Naive thymus-derived CD4-positive, alpha-beta T cell (primary cell): ENCODE measurements at regions not wholly inside any gene's neighbourhood (a gene's known extent, or its start where the extent isn't known, plus 50 kb on each side); places are given as distances from the start of the nearest gene placed in this dataset.

Experiments
- ATAC-seq: fragments of 150-1000 bp; cut with Tn5 transposase; 2 replicates; pipeline ENCODE4 v1.10.0; 2021; ENCODE audit warnings: mild to moderate bottlenecking, moderate library complexity
- CTCF ChIA-PET: fragments of 350-600 bp; sonication (Branson Sonifier 250); formaldehyde crosslinking; loops from one replicate; lab custom pipeline; 2021; ENCODE audit warnings: antibody characterized with exemption; lab: Charles Lee
- POLR2A ChIA-PET: fragments of 350-600 bp; sonication (Branson Sonifier 250); formaldehyde crosslinking; loops from one replicate; lab custom pipeline; 2021; ENCODE audit warnings: antibody characterized with exemption, inconsistent platforms; lab: Charles Lee
- DNase-seq, 9 donors: peaks; one replicate each; pipeline versions ENCODE4 v3.0.0 to v3.0.0-alpha.2; 2020 to 2022; ENCODE audit warnings: mixed read lengths in 1 of 9
- H3K27ac ChIP-seq: one replicate; pipeline ENCODE4 v1.7.0; 2013; ENCODE audit warnings: mild to moderate bottlenecking, low read depth, low read length, moderate library complexity
- H3K27me3 ChIP-seq, 2 donors: one replicate each; pipeline ENCODE4 v1.7.0; 2013; ENCODE audit warnings: low read length in 2 of 2, mild to moderate bottlenecking in 2 of 2, moderate library complexity in 2 of 2; ENCODE audit not compliant: control insufficient read depth in 2 of 2, insufficient read depth in 2 of 2
- H3K36me3 ChIP-seq, 3 experiments: 1 replicate in 2 of 3; 2 replicates in 1 of 3; pipeline ENCODE4 v1.7.0; 2013; ENCODE audit warnings: low read length in 3 of 3, mild to moderate bottlenecking in 3 of 3, moderate library complexity in 1 of 3; ENCODE audit not compliant: insufficient read depth in 3 of 3, control insufficient read depth in 2 of 3
- H3K4me1 ChIP-seq, 2 donors: one replicate each; pipeline ENCODE4 v1.7.0; 2013; ENCODE audit warnings: low read length in 2 of 2, mild to moderate bottlenecking in 2 of 2, moderate library complexity in 1 of 2; ENCODE audit not compliant: control insufficient read depth in 2 of 2, insufficient read depth in 2 of 2
- H3K4me3 ChIP-seq: 2 replicates; pipeline ENCODE4 v1.7.0; 2013; ENCODE audit warnings: mild to moderate bottlenecking, low read length
- H3K9me3 ChIP-seq, 3 experiments: 1 replicate in 2 of 3; 2 replicates in 1 of 3; pipeline ENCODE4 v1.7.0; 2013; ENCODE audit warnings: low read length in 3 of 3; ENCODE audit not compliant: control insufficient read depth in 2 of 3
- H3K27ac Mint-ChIP-seq, 9 donors: one replicate each; pipeline ENCODE4 v1.8.0; 2020 to 2022; ENCODE audit warnings: mixed read lengths in 9 of 9, mild to moderate bottlenecking in 8 of 9, moderate library complexity in 5 of 9, inconsistent platforms in 2 of 9
- H3K27me3 Mint-ChIP-seq, 5 donors: one replicate each; pipeline ENCODE4 v1.8.0; 2021 to 2022; ENCODE audit warnings: mixed read lengths in 5 of 5, mild to moderate bottlenecking in 1 of 5
- H3K36me3 Mint-ChIP-seq, 5 donors: one replicate each; pipeline ENCODE4 v1.8.0; 2020 to 2022; ENCODE audit warnings: mixed read lengths in 5 of 5, mild to moderate bottlenecking in 3 of 5, inconsistent platforms in 1 of 5
- H3K4me1 Mint-ChIP-seq, 7 donors: one replicate each; pipeline ENCODE4 v1.8.0; 2020 to 2022; ENCODE audit warnings: mixed read lengths in 7 of 7, mild to moderate bottlenecking in 3 of 7, inconsistent platforms in 1 of 7
- H3K4me3 Mint-ChIP-seq, 10 donors: one replicate each; pipeline ENCODE4 v1.8.0; 2020 to 2022; ENCODE audit warnings: mild to moderate bottlenecking in 10 of 10, mixed read lengths in 10 of 10, moderate library complexity in 6 of 10, inconsistent platforms in 2 of 10
- H3K9me3 Mint-ChIP-seq, 11 donors: one replicate each; pipeline ENCODE4 v1.8.0; 2020 to 2022; ENCODE audit warnings: mixed read lengths in 11 of 11, mild to moderate bottlenecking in 4 of 11, inconsistent platforms in 1 of 11, moderate library complexity in 1 of 11
- intact Hi-C, 2 donors: fragments of 100-400 bp; cut with micrococcal nuclease; formaldehyde crosslinking; loops; one replicate each; pipeline ENCODE4 v1.15.1; 2023

DNA sequence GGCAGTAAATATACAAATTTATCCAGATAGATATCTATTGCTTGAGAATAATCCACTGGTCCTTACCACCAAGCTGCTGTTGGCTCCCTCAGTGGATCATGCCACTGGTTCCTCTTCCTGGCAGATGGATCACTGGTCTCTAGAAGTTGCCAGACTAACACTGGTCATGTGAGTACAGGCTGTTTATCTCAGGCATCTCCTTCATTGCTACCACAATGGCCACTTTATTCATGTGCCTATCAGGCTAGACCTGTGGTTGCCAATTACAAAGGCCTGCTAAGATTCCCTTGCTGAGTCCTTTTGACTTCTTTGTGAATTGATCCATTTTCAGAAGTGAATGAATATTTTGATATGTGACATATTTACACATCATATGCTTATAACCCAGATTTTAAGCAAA is 1659.5 kb upstream of the PCDH20 start:
- no peak overlapping the region for H3K4me3 Mint-ChIP-seq
- intact Hi-C loops, result no loop called here

DNA sequence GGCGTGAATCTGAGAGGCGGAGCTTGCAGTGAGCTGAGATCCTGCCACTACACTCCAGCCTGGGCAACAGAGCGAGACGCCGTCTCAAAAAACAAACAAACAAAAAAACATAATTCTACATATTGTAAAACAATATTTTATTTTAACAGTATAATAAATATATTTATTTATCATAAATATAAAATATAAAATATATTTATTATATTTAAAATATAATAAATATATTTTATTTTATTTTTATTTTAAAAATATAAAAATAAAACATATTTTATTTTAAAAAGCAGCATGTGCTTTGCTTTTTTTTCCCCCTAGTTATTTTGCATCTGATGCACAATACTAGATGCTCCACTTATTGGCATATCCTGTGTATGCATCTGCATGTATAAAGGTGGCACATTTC is 1634.6 kb upstream of the PCDH20 start:
- Histone ChIP-seq H3K27me3 (no peaks in the 10 kb centered on the region), H3K9me3 (no peaks in the 10 kb centered on the region), H3K4me1 (no peaks in the 10 kb centered on the region), H3K27ac (no peak overlapping the region), H3K36me3 (no peaks in the 10 kb centered on the region), H3K4me3 (no peak overlapping the region)
- H3K36me3 Mint-ChIP-seq, result no peaks in the 10 kb centered on the region
- no peak for DNase-seq
- intact Hi-C loops, result no loop called here
- H3K27me3 Mint-ChIP-seq, result no peaks in the 10 kb centered on the region
- H3K4me3 Mint-ChIP-seq, result no peak overlapping the region
- H3K27ac Mint-ChIP-seq, result no peak overlapping the region
- CTCF ChIA-PET, result no interaction called here
- H3K9me3 Mint-ChIP-seq, result peaks cover 0 to 28% (median 10%) of the 10 kb centered on the region in 11 donors
- H3K4me1 Mint-ChIP-seq, result no peaks in the 10 kb centered on the region
- ATAC-seq, result no peak
- POLR2A ChIA-PET, result no interaction called here

More for the DNA sequence above, 1659.5 kb upstream of the PCDH20 start:
- Histone ChIP-seq H3K27ac (no peak overlapping the region), H3K9me3 (no peaks in the 10 kb centered on the region), H3K4me1 (no peaks in the 10 kb centered on the region), H3K4me3 (no peak overlapping the region), H3K36me3 (no peaks in the 10 kb centered on the region), H3K27me3 (no peaks in the 10 kb centered on the region)
- DNase-seq (no peak), ATAC-seq (no peak)
- POLR2A ChIA-PET, result no interaction called here
- H3K27ac Mint-ChIP-seq, result no peak overlapping the region
- no peaks in the 10 kb centered on the region for H3K4me1 Mint-ChIP-seq
- no peaks in the 10 kb centered on the region for H3K27me3 Mint-ChIP-seq
- CTCF ChIA-PET, result no interaction called here
- peaks cover 0 to 17% (median 3%) of the 10 kb centered on the region in 11 donors for H3K9me3 Mint-ChIP-seq
- no peaks in the 10 kb centered on the region for H3K36me3 Mint-ChIP-seq

DNA sequence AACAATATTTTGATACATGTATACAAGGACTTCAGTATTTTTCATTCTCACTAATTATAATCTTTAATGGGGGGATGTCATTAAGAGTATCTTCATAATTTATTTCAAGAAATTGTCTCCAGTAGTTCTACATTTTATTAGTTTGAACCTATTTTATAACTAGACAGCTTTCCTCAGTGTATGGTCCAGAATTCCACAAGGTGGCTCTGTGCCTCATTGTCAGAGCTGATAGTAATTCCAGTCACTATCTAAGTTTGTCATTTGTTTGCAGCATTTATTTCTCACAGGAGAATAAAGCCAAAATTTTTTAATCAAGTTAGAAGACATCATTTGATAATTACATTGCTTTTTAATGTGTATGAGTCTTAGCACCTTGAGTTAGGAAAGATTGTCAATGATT is 1633.0 kb upstream of the PCDH20 start:
- Mint-ChIP-seq H3K4me1 (no peaks in the 10 kb centered on the region), H3K36me3 (no peaks in the 10 kb centered on the region), H3K9me3 (peaks cover 0 to 31% (median 5%) of the 10 kb centered on the region in 11 donors), H3K27ac (no peak overlapping the region), H3K27me3 (no peaks in the 10 kb centered on the region), H3K4me3 (no peak overlapping the region)
- Histone ChIP-seq H3K9me3 (no peaks in the 10 kb centered on the region), H3K27me3 (no peaks in the 10 kb centered on the region), H3K36me3 (no peaks in the 10 kb centered on the region), H3K4me1 (no peaks in the 10 kb centered on the region), H3K4me3 (no peak overlapping the region), H3K27ac (no peak overlapping the region)
- ATAC-seq (no peak), DNase-seq (no peak)
- intact Hi-C loops, result no loop called here
- ChIA-PET CTCF (no interaction called here), POLR2A (no interaction called here)

DNA sequence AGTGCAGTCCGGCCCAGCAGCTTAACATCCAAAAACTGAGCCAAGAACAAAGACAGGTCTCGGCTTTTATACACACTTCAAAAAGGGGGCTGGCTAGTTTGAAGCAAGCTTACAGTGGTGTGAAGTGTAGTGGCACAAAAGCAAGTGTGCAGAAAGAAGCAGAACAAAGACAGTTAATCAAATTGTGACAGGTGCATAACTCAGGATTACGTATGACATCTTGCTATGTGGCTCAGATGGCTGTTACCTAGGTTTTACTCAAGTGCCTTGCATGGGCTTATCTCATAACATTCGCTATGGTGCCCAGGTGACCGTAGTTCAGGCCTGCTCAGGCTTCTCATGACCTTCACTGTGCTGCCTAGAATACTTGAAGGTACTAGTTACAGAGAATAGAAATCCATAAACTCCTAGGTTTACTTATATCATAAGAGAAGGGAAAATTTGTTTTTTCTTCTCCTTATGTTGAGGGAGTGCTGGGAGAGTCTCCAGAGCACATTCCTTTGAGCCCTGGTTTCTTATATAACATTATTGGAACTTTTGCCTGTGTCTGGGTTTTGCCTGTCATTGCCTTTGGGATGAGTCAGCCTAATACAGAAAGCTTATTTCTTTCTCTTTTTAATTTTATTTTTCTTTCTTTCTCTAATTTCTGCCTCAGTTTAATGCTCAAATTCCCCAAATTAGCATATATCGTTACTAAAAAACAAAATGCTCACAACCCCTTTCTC is 1629.1 kb upstream of the PCDH20 start:
- Histone ChIP-seq H3K27ac (no peak overlapping the region), H3K27me3 (no peaks in the 10 kb centered on the region), H3K4me1 (no peaks in the 10 kb centered on the region), H3K4me3 (no peak overlapping the region), H3K36me3 (no peaks in the 10 kb centered on the region), H3K9me3 (no peaks in the 10 kb centered on the region)
- no peak for DNase-seq
- Mint-ChIP-seq H3K9me3 (peaks cover 0 to 27% (median 0%) of the 10 kb centered on the region in 11 donors), H3K27me3 (no peaks in the 10 kb centered on the region), H3K27ac (no peak overlapping the region), H3K4me3 (no peak overlapping the region), H3K4me1 (no peaks in the 10 kb centered on the region), H3K36me3 (no peaks in the 10 kb centered on the region)
- ATAC-seq, result no peak
- POLR2A ChIA-PET, result no interaction called here
- CTCF ChIA-PET, result no interaction called here
- intact Hi-C loops, result no loop called here

DNA sequence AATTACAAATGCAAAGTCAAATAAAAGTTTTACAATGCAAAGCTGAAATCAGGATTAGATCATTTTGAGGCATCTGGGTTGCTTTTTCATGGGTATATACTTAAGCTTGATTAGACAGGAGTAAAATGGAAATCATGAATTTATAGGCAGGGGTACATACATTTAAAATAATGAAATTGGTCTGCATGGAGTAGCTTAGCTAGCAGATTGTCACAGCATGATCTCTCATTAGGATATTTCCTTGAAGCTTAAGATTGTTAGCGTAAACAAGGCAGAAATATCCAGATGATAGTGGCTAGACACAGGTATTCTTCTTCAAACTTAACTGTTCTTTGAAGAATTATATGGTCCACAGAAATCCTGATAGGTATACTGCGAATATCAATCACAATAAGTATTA is 1627.0 kb upstream of the PCDH20 start:
- ATAC-seq (peak; percentile 6), DNase-seq (no peak)
- Mint-ChIP-seq H3K4me3 (no peak overlapping the region), H3K36me3 (no peaks in the 10 kb centered on the region), H3K27ac (no peak overlapping the region), H3K4me1 (no peaks in the 10 kb centered on the region), H3K27me3 (no peaks in the 10 kb centered on the region), H3K9me3 (peaks cover 0 to 37% (median 6%) of the 10 kb centered on the region in 11 donors)
- Histone ChIP-seq H3K4me3 (no peak overlapping the region), H3K9me3 (no peaks in the 10 kb centered on the region), H3K27me3 (no peaks in the 10 kb centered on the region), H3K27ac (no peak overlapping the region), H3K36me3 (no peaks in the 10 kb centered on the region), H3K4me1 (no peaks in the 10 kb centered on the region)
- POLR2A ChIA-PET, result no interaction called here
- CTCF ChIA-PET, result no interaction called here
- intact Hi-C loops, result no loop called here

DNA sequence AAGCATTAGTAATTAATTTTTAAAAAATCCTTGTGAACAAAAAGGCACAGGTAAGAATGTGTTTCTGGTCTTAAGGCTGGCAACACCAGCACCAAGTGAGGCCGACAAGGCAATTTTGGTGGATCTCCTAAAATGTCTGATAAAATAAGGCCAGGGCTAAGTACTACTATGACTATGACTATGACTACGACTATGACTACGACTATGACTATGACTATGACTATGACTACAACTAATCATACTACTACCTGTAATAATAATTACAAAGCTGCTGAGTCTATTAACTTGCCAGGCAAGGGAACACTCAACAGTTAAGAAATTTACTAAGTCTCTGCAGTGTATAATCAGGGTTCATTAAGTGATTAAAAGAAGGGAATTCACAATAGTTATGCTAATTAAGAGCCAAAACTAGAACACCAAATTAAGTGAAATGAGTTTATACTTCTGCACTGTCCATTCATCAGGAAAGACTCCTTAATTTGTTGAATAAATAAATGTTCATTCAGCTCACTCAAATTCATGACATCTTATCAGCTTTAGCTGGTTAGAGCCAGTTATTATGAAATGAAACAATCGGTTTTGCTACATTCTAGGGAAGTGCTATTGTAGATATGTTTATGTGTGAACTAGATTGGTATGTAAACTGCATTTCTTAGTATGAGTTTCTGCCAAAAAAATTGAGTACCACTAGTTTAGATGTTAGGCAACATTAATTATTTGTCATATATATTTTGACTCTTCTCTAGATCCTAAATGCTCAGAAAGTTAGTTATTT is 1626.2 kb upstream of the PCDH20 start:
- no peaks in the 10 kb centered on the region for H3K27me3 Mint-ChIP-seq
- no peaks in the 10 kb centered on the region for H3K4me1 ChIP-seq
- ATAC-seq (no peak), DNase-seq (no peak)
- H3K9me3 Mint-ChIP-seq, result peaks cover 0 to 36% (median 6%) of the 10 kb centered on the region in 11 donors
- no peaks in the 10 kb centered on the region for H3K36me3 ChIP-seq
- ChIA-PET POLR2A (no interaction called here), CTCF (no interaction called here)
- H3K27ac ChIP-seq, result no peak overlapping the region
- H3K4me1 Mint-ChIP-seq, result no peaks in the 10 kb centered on the region
- intact Hi-C loops, result no loop called here
- H3K9me3 ChIP-seq, result no peaks in the 10 kb centered on the region
- no peak overlapping the region for H3K27ac Mint-ChIP-seq
- H3K4me3 Mint-ChIP-seq, result no peak overlapping the region
- no peaks in the 10 kb centered on the region for H3K36me3 Mint-ChIP-seq
- H3K4me3 ChIP-seq, result no peak overlapping the region
- H3K27me3 ChIP-seq, result no peaks in the 10 kb centered on the region
